Vagina (tissue), 2 donors: ENCODE measurements at regions not wholly inside any gene's neighbourhood (a gene's known extent, or its start where the extent isn't known, plus 50 kb on each side); places are given as distances from the start of the nearest gene placed in this dataset.

Experiments
- DNase-seq, 2 donors: peaks; one replicate each; pipeline ENCODE4 v3.0.0-alpha.2; 2017; ENCODE audit errors: extremely low spot score in 2 of 2
- H3K27ac ChIP-seq: fragments of 200-600 bp; sonication (generic); one replicate; pipeline ENCODE4 v1.5.1; 2019
- H3K27me3 ChIP-seq: fragments of 200-600 bp; sonication (generic); one replicate; pipeline ENCODE4 v1.5.1; 2019
- H3K36me3 ChIP-seq, 2 donors: fragments of 200-600 bp; sonication (generic); one replicate each; pipeline ENCODE4 v1.5.1; 2017 to 2019
- H3K4me1 ChIP-seq: fragments of 200-600 bp; sonication (generic); one replicate; pipeline ENCODE4 v1.5.1; 2019
- H3K4me3 ChIP-seq, 2 donors: fragments of 200-600 bp; sonication (generic); 1 replicate in 1 of 2; 2 replicates in 1 of 2; pipeline ENCODE4 v1.5.1; 2016 to 2019
- H3K9me3 ChIP-seq: fragments of 200-600 bp; sonication (generic); one replicate; pipeline ENCODE4 v1.5.1; 2019
- CTCF ChIP-seq, 3 experiments: fragments of 450-650 bp in 2 of 3; fragments of 200-600 bp in 1 of 3; sonication (generic) in 1 of 3; IDR thresholded peaks; one replicate each; pipeline ENCODE4 v1.5.1; 2017 to 2019; ENCODE audit warnings: antibody characterized with exemption in 3 of 3, mild to moderate bottlenecking in 2 of 3, moderate library complexity in 2 of 3
- POLR2A ChIP-seq, 2 donors: fragments of 450-650 bp; IDR thresholded peaks; one replicate each; pipeline ENCODE4 v1.6.1; 2017; ENCODE audit warnings: antibody characterized with exemption in 2 of 2, mild to moderate bottlenecking in 2 of 2, moderate library complexity in 2 of 2
- POLR2AphosphoS5 ChIP-seq, 2 donors: sonication (generic); formaldehyde crosslinking; IDR thresholded peaks; one replicate each; pipeline ENCODE4 v1.9.0; 2017; ENCODE audit warnings: antibody characterized with exemption in 2 of 2, mild to moderate bottlenecking in 2 of 2, low read depth in 1 of 2; ENCODE audit not compliant: insufficient read depth in 1 of 2
- intact Hi-C: fragments of 100-400 bp; cut with DNase I; formaldehyde crosslinking; loops from one replicate; pipeline ENCODE4 v1.15.1; 2023

- Histone ChIP-seq H3K27ac (no peak overlapping the region), H3K4me3 (no peak overlapping the region), H3K36me3 (no peaks in the 10 kb centered on the region), H3K27me3 (no peaks in the 10 kb centered on the region), H3K9me3 (no peaks in the 10 kb centered on the region), H3K4me1 (no peaks in the 10 kb centered on the region)
- intact Hi-C loops: no loop called here
- TF ChIP-seq POLR2AphosphoS5 (IDR thresholded peaks at IDR 0.05; ENCODE audit: insufficient read depth in 1 of 2, low read depth in 1 of 2) (no peak), POLR2A (IDR thresholded peaks at IDR 0.05) (no peak), CTCF (IDR thresholded peaks at IDR 0.05) (no peak)
- no peak for DNase-seq
Observed at GRCh38 chr11:29125606-29126005, 891.2 kb downstream of the KCNA4 start.

GRCh38 chr11:29124470-29124869 is 892.4 kb downstream of the KCNA4 start:
- no peaks in the 10 kb centered on the region for H3K27me3 ChIP-seq
- no peak for DNase-seq
- intact Hi-C loops: no loop called here
- TF ChIP-seq POLR2A (IDR thresholded peaks at IDR 0.05): no peak
- no peak for TF ChIP-seq POLR2AphosphoS5 (IDR thresholded peaks at IDR 0.05; ENCODE audit: insufficient read depth in 1 of 2, low read depth in 1 of 2)
- no peak for TF ChIP-seq CTCF (IDR thresholded peaks at IDR 0.05)
- no peak overlapping the region for H3K27ac ChIP-seq
- H3K9me3 ChIP-seq: no peaks in the 10 kb centered on the region
- no peaks in the 10 kb centered on the region for H3K36me3 ChIP-seq
- H3K4me1 ChIP-seq: no peaks in the 10 kb centered on the region
- H3K4me3 ChIP-seq: no peak overlapping the region

DNA sequence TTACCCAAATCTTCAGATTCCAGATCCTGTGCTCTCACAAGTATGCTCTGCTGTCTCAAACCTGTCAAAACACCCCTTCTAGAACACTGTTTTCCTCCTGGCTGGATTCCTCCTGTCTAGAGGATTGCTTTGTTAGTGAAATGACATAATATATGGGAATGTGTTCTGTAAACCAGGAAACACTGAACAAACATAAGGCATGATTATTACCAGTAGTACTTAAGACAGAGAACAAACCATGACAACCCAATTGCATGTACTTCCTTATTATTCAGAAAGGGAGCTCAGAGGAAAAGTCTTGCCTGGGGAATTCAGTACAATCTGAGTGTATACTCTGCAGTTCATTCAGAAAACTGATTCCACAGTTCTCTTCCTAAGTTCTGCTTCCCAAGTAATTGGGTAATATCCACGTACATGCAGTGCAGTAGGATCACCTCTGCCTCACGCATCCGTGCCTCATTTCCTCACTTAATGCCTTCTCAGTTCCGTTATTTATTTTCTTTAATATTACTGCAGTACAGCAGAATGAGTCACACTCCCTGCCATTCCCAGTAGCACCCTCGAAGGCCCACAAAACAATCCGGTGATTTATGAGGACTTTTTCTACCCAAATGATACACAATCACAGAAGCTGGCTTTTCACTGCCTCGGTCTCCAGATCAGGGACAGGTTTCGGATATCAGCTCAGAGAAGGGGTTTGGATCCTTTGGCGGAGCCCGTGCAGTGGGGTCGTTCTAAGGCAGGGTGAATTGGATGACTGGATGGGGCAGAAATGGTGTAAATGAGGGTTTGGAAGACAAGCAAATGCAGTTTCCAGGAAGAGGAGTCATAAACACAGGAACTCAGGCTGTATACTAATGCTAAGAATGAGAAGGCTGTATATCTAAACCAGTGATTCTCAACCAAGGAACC is 896.9 kb downstream of the KCNA4 start:
- Histone ChIP-seq H3K27me3 (no peaks in the 10 kb centered on the region), H3K36me3 (no peaks in the 10 kb centered on the region), H3K27ac (no peak overlapping the region), H3K4me1 (no peaks in the 10 kb centered on the region), H3K9me3 (no peaks in the 10 kb centered on the region), H3K4me3 (no peak overlapping the region)
- TF ChIP-seq POLR2AphosphoS5 (IDR thresholded peaks at IDR 0.05; ENCODE audit: insufficient read depth in 1 of 2, low read depth in 1 of 2): no peak
- no peak for DNase-seq
- intact Hi-C loops: no loop called here

GRCh38 chr11:29119116-29119515 is 897.7 kb downstream of the KCNA4 start:
- intact Hi-C loops: no loop called here
- Histone ChIP-seq H3K36me3 (no peaks in the 10 kb centered on the region), H3K27ac (no peak overlapping the region), H3K4me1 (no peaks in the 10 kb centered on the region), H3K9me3 (no peaks in the 10 kb centered on the region), H3K4me3 (no peak overlapping the region), H3K27me3 (no peaks in the 10 kb centered on the region)
- DNase-seq: no peak
- TF ChIP-seq POLR2A (IDR thresholded peaks at IDR 0.05) (no peak), CTCF (IDR thresholded peaks at IDR 0.05) (no peak), POLR2AphosphoS5 (IDR thresholded peaks at IDR 0.05; ENCODE audit: insufficient read depth in 1 of 2, low read depth in 1 of 2) (no peak)

- intact Hi-C loops: no loop called here
- Histone ChIP-seq H3K36me3 (no peaks in the 10 kb centered on the region), H3K27ac (no peak overlapping the region), H3K9me3 (no peaks in the 10 kb centered on the region), H3K4me1 (no peaks in the 10 kb centered on the region), H3K4me3 (no peak overlapping the region), H3K27me3 (no peaks in the 10 kb centered on the region)
- TF ChIP-seq POLR2A (IDR thresholded peaks at IDR 0.05) (no peak), CTCF (IDR thresholded peaks at IDR 0.05) (no peak), POLR2AphosphoS5 (IDR thresholded peaks at IDR 0.05; ENCODE audit: insufficient read depth in 1 of 2, low read depth in 1 of 2) (no peak)
- no peak for DNase-seq
Observed at GRCh38 chr11:29100967-29101366, 915.9 kb downstream of the KCNA4 start.
